ENCODE measurements at regions not wholly inside any gene's neighbourhood (a gene's known extent, or its start where the extent isn't known, plus 50 kb on each side); places are given as distances from the start of the nearest gene placed in this dataset.

- Histone ChIP-seq H3K9me3 (ENCODE audit: insufficient read depth, low read depth, low read length) (peaks cover 15% of the 10 kb centered on the region), H3K9ac (ENCODE audit: low read depth, low read length, poor library complexity, severe bottlenecking) (peak overlapping the region; percentile 47), H3K36me3 (ENCODE audit: insufficient read depth, low read length) (no peaks in the 10 kb centered on the region), H3K27me3 (ENCODE audit: insufficient read depth, low read length, poor library complexity, severe bottlenecking) (no peaks in the 10 kb centered on the region), H3K4me3 (ENCODE audit: low read length, poor library complexity, severe bottlenecking) (peak overlapping the region; percentile 4), H3K9me2 (replicated peaks; ENCODE audit: low read depth, low read length) (no peaks in the 10 kb centered on the region), H2AFZ (ENCODE audit: low read length) (peak overlapping the region; percentile 76), H3F3A (ENCODE audit: low read depth) (no peaks in the 10 kb centered on the region), H3K4me2 (ENCODE audit: low read depth, low read length, poor library complexity, severe bottlenecking) (peak overlapping the region; percentile 41), H4K20me1 (ENCODE audit: insufficient read depth, low read length, poor library complexity, severe bottlenecking) (no peaks in the 10 kb centered on the region), H3K4me1 (ENCODE audit: insufficient read depth, low read length, poor library complexity, severe bottlenecking) (peaks cover 18% of the 10 kb centered on the region), H3K79me2 (ENCODE audit: insufficient read depth, low read length) (no peaks in the 10 kb centered on the region)
- TF ChIP-seq EZH2phosphoT487 (IDR thresholded peaks at IDR 0.05; ENCODE audit: borderline replicate concordance) (no peak), CTCF (conservative IDR thresholded peaks at IDR 0.05; ENCODE audit: low read length) (no peak)
Measured at GRCh38 chr14:38065106-38065762, 142.5 kb upstream of the SSTR1 start.

GRCh38 chr14:38070061-38070588 is 137.6 kb upstream of the SSTR1 start:
- TF ChIP-seq EZH2phosphoT487 (IDR thresholded peaks at IDR 0.05; ENCODE audit: borderline replicate concordance) = no peak
- no peak overlapping the region for H3K9ac ChIP-seq (ENCODE audit: low read depth, low read length, poor library complexity, severe bottlenecking)
- no peaks in the 10 kb centered on the region for H3K79me2 ChIP-seq (ENCODE audit: insufficient read depth, low read length)
- H3K9me3 ChIP-seq (ENCODE audit: insufficient read depth, low read depth, low read length) = no peaks in the 10 kb centered on the region
- H2AFZ ChIP-seq (ENCODE audit: low read length) = no peak overlapping the region
- H3K36me3 ChIP-seq (ENCODE audit: insufficient read depth, low read length) = no peaks in the 10 kb centered on the region
- no peak overlapping the region for H3K4me3 ChIP-seq (ENCODE audit: low read length, poor library complexity, severe bottlenecking)
- peaks cover 47% of the 10 kb centered on the region for H3K4me1 ChIP-seq (ENCODE audit: insufficient read depth, low read length, poor library complexity, severe bottlenecking)
- H3F3A ChIP-seq (ENCODE audit: low read depth) = peaks cover 14% of the 10 kb centered on the region
- H4K20me1 ChIP-seq (ENCODE audit: insufficient read depth, low read length, poor library complexity, severe bottlenecking) = no peaks in the 10 kb centered on the region
- H3K4me2 ChIP-seq (ENCODE audit: low read depth, low read length, poor library complexity, severe bottlenecking) = no peak overlapping the region
- H3K9me2 ChIP-seq (replicated peaks; ENCODE audit: low read depth, low read length) = no peaks in the 10 kb centered on the region
- H3K27me3 ChIP-seq (ENCODE audit: insufficient read depth, low read length, poor library complexity, severe bottlenecking) = no peaks in the 10 kb centered on the region

- H3K9me3 ChIP-seq (ENCODE audit: insufficient read depth, low read depth, low read length) = no peaks in the 10 kb centered on the region
- peak overlapping the region; percentile 69 for H3K9ac ChIP-seq (ENCODE audit: low read depth, low read length, poor library complexity, severe bottlenecking)
- H2AFZ ChIP-seq (ENCODE audit: low read length) = no peak overlapping the region; the same call in 1 of the 2 replicates
- H3K4me1 ChIP-seq (ENCODE audit: insufficient read depth, low read length, poor library complexity, severe bottlenecking) = peaks cover 53% of the 10 kb centered on the region
- peak overlapping the region; percentile 90 for H3K4me2 ChIP-seq (ENCODE audit: low read depth, low read length, poor library complexity, severe bottlenecking)
- no peaks in the 10 kb centered on the region for H4K20me1 ChIP-seq (ENCODE audit: insufficient read depth, low read length, poor library complexity, severe bottlenecking)
- no peaks in the 10 kb centered on the region for H3K36me3 ChIP-seq (ENCODE audit: insufficient read depth, low read length)
- H3K79me2 ChIP-seq (ENCODE audit: insufficient read depth, low read length) = no peaks in the 10 kb centered on the region
- TF ChIP-seq EZH2phosphoT487 (IDR thresholded peaks at IDR 0.05; ENCODE audit: borderline replicate concordance) = no peak
- no peak for TF ChIP-seq CTCF (conservative IDR thresholded peaks at IDR 0.05; ENCODE audit: low read length)
- no peaks in the 10 kb centered on the region for H3K9me2 ChIP-seq (replicated peaks; ENCODE audit: low read depth, low read length)
- H3K27me3 ChIP-seq (ENCODE audit: insufficient read depth, low read length, poor library complexity, severe bottlenecking) = no peaks in the 10 kb centered on the region
- H3K4me3 ChIP-seq (ENCODE audit: low read length, poor library complexity, severe bottlenecking) = peak overlapping the region; percentile 58
- H3F3A ChIP-seq (ENCODE audit: low read depth) = peaks cover 15% of the 10 kb centered on the region
Measured at GRCh38 chr14:38073641-38074040, 134.1 kb upstream of the SSTR1 start.

All from Loucy (cell line).